Uterus (tissue), 2 donors: ENCODE measurements at regions not wholly inside any gene's neighbourhood (a gene's known extent, or its start where the extent isn't known, plus 50 kb on each side); places are given as distances from the start of the nearest gene placed in this dataset.

Experiments used
- CTCF ChIP-seq, 4 experiments: fragments of 200-600 bp in 2 of 4; fragments of 450-650 bp in 2 of 4; sonication (generic) in 2 of 4; IDR thresholded peaks; one replicate each; pipeline ENCODE4 v1.5.1; 2016 to 2019; ENCODE audit warnings: antibody characterized with exemption in 4 of 4, mild to moderate bottlenecking in 2 of 4, moderate library complexity in 1 of 4
- POLR2A ChIP-seq, 2 donors: fragments of 450-650 bp; IDR thresholded peaks; one replicate each; pipeline ENCODE4 v1.6.1; 2016; ENCODE audit warnings: antibody characterized with exemption in 2 of 2, mild to moderate bottlenecking in 1 of 2, moderate library complexity in 1 of 2

DNA sequence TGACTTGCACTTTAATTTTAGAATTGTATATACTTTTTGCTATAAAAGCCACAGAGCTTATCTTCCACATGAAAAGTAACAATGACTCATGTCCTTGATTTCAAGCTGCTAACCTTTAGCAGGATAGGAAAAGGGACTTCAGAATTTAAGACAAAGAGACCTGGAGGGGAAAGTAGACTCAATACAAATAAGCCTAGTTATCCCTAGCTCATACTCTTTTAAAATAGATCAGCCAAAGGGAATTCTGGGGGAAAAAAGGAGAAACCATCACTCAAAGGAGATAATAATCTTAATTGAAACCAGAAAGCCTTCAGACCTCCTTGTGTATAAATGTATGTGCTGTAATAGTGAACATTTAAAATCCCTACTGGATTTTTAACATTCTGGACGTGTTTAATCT, 930.3 kb downstream of the NTRK3 start:
- no peak for TF ChIP-seq CTCF (IDR thresholded peaks at IDR 0.05)
- no peak for TF ChIP-seq POLR2A (IDR thresholded peaks at IDR 0.05)
